Panc1 (cell line): ENCODE measurements at regions not wholly inside any gene's neighbourhood (a gene's known extent, or its start where the extent isn't known, plus 50 kb on each side); places are given as distances from the start of the nearest gene placed in this dataset.

Experiments
- POLR2AphosphoS5 ChIP-seq: IDR thresholded peaks from 2 replicates; pipeline ENCODE4 v1.6.1; 2012; ENCODE audit warnings: mild to moderate bottlenecking, low read depth, low read length, moderate library complexity
- SIN3A ChIP-seq: IDR thresholded peaks from 2 replicates; pipeline ENCODE4 v1.6.1; 2012; ENCODE audit warnings: low read depth, mild to moderate bottlenecking, low read length, moderate library complexity, borderline replicate concordance; ENCODE audit not compliant: insufficient read depth
- TCF7L2 ChIP-seq: IDR thresholded peaks from 2 replicates; pipeline ENCODE4 v1.6.1; 2011; ENCODE audit warnings: mild to moderate bottlenecking, low read depth, low read length, inconsistent platforms
- TF ChIP-seq, protein P1 (sequence below): fragments of 450-650 bp; IDR thresholded peaks from 2 replicates; pipeline ENCODE4 v1.5.1; 2017; ENCODE audit warnings: mild to moderate bottlenecking
- TF ChIP-seq, protein P2 (sequence below), 2 experiments: IDR thresholded peaks; 2 replicates each; pipeline ENCODE4 v1.6.1; 2011 to 2012; ENCODE audit warnings: low read depth in 2 of 2, control low read depth in 1 of 2, low read length in 1 of 2, mild to moderate bottlenecking in 1 of 2, moderate library complexity in 1 of 2; ENCODE audit not compliant: insufficient read depth in 1 of 2

DNA sequence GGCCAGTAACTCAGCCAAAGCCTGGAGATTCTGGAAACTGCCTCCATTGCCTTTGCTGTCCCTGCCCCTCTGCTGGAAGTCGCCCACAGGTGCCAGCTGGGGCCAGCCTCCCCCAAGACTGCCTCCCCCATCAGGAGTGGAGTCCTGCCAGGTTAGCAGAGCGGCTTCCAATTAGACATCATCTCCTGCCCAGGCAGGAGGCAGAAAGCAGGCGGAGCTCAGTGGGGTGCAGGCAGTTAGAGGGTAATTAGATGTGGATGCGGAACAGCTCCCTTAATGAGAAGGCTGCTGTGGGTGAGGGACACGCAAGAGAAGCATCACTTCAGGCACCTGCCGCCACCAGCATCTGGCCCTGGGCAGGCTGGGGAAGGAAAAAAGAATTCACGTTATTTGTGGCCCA is 90.9 kb upstream of the TP53I11 start:
- TF ChIP-seq, protein P1, sequence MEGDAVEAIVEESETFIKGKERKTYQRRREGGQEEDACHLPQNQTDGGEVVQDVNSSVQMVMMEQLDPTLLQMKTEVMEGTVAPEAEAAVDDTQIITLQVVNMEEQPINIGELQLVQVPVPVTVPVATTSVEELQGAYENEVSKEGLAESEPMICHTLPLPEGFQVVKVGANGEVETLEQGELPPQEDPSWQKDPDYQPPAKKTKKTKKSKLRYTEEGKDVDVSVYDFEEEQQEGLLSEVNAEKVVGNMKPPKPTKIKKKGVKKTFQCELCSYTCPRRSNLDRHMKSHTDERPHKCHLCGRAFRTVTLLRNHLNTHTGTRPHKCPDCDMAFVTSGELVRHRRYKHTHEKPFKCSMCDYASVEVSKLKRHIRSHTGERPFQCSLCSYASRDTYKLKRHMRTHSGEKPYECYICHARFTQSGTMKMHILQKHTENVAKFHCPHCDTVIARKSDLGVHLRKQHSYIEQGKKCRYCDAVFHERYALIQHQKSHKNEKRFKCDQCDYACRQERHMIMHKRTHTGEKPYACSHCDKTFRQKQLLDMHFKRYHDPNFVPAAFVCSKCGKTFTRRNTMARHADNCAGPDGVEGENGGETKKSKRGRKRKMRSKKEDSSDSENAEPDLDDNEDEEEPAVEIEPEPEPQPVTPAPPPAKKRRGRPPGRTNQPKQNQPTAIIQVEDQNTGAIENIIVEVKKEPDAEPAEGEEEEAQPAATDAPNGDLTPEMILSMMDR, result no peak
- TF ChIP-seq POLR2AphosphoS5 (no peak), TCF7L2 (no peak), SIN3A (no peak)
- TF ChIP-seq, protein P2, sequence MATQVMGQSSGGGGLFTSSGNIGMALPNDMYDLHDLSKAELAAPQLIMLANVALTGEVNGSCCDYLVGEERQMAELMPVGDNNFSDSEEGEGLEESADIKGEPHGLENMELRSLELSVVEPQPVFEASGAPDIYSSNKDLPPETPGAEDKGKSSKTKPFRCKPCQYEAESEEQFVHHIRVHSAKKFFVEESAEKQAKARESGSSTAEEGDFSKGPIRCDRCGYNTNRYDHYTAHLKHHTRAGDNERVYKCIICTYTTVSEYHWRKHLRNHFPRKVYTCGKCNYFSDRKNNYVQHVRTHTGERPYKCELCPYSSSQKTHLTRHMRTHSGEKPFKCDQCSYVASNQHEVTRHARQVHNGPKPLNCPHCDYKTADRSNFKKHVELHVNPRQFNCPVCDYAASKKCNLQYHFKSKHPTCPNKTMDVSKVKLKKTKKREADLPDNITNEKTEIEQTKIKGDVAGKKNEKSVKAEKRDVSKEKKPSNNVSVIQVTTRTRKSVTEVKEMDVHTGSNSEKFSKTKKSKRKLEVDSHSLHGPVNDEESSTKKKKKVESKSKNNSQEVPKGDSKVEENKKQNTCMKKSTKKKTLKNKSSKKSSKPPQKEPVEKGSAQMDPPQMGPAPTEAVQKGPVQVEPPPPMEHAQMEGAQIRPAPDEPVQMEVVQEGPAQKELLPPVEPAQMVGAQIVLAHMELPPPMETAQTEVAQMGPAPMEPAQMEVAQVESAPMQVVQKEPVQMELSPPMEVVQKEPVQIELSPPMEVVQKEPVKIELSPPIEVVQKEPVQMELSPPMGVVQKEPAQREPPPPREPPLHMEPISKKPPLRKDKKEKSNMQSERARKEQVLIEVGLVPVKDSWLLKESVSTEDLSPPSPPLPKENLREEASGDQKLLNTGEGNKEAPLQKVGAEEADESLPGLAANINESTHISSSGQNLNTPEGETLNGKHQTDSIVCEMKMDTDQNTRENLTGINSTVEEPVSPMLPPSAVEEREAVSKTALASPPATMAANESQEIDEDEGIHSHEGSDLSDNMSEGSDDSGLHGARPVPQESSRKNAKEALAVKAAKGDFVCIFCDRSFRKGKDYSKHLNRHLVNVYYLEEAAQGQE (IDR thresholded peaks at IDR 0.05; ENCODE audit: insufficient read depth in 1 of 2, low read depth in 2 of 2, low read length in 1 of 2), result no peak
